Prostate gland (tissue), 2 donors: ENCODE measurements at regions not wholly inside any gene's neighbourhood (a gene's known extent, or its start where the extent isn't known, plus 50 kb on each side); places are given as distances from the start of the nearest gene placed in this dataset.

ENCODE experiments used
- DNase-seq: peaks from one replicate; pipeline ENCODE4 v3.0.0-alpha.2; 2019; ENCODE audit warnings: low spot score
- H3K27ac ChIP-seq, 2 donors: fragments of 200-600 bp; sonication (generic); 2 replicates each; pipeline ENCODE4 v1.5.1; 2017 to 2019
- H3K27me3 ChIP-seq: fragments of 200-600 bp; sonication (generic); replicated peaks from 2 replicates; pipeline ENCODE4 v1.5.1; 2019; ENCODE audit not compliant: insufficient read depth
- H3K36me3 ChIP-seq, 2 donors: fragments of 200-600 bp; sonication (generic); 1 replicate in 1 of 2; 2 replicates in 1 of 2; pipeline versions ENCODE4 v1.5.1 to v1.8.1; 2017 to 2019
- H3K4me1 ChIP-seq: fragments of 200-600 bp; sonication (generic); replicated peaks from 2 replicates; pipeline ENCODE4 v1.5.1; 2019
- H3K4me3 ChIP-seq, 2 donors: fragments of 200-600 bp; sonication (generic); 2 replicates each; pipeline ENCODE4 v1.5.1; 2017 to 2019
- H3K9me3 ChIP-seq: fragments of 200-600 bp; sonication (generic); 2 replicates; pipeline ENCODE4 v1.5.1; 2017
- POLR2A ChIP-seq: fragments of 450-650 bp; IDR thresholded peaks from one replicate; pipeline ENCODE4 v1.6.1; 2016; ENCODE audit warnings: antibody characterized with exemption, mild to moderate bottlenecking
- POLR2AphosphoS5 ChIP-seq: sonication (generic); formaldehyde crosslinking; IDR thresholded peaks from one replicate; pipeline ENCODE4 v1.6.1; 2017; ENCODE audit warnings: antibody characterized with exemption
- WGBS: methylation state at CpG from one replicate; pipeline ENCODE4 v1.1.5; 2018; 5-methylcytosine and 5-hydroxymethylcytosine counted together
- intact Hi-C: fragments of 100-400 bp; cut with DNase I; formaldehyde crosslinking; loops from one replicate; pipeline ENCODE4 v1.14.2; 2022
- TF ChIP-seq, protein P1 (sequence below), 4 experiments: fragments of 200-600 bp in 2 of 4; fragments of 450-650 bp in 2 of 4; sonication (generic) in 2 of 4; IDR thresholded peaks; 1 replicate in 3 of 4; 2 replicates in 1 of 4; pipeline ENCODE4 v1.5.1; 2016 to 2019; ENCODE audit warnings: antibody characterized with exemption in 4 of 4, mild to moderate bottlenecking in 2 of 4, moderate library complexity in 2 of 4

DNA sequence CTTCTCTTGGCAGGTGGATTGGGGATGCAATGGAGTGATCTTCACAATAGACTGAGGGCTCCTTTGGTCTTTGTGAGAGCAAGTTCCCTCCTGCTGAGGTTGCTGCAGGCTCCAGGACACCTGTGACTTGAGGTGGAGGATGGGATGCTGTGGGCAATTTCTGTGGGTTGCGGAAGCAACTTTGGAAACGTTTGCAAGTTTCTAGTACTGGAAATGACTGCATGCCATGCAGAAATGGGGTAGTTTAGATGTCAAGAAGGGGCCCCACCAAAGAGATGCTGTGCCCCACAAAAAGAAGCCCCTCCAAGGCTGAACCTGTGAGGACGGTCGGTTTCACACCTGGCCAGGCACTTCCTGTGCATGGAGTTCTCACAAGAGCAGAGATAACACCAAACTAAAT, 80.4 kb upstream of the XCR1 start:
- Histone ChIP-seq H3K27ac (no peak overlapping the region), H3K9me3 (no peaks in the 10 kb centered on the region), H3K36me3 (no peaks in the 10 kb centered on the region), H3K27me3 (no peaks in the 10 kb centered on the region), H3K4me3 (no peak overlapping the region), H3K4me1 (peaks cover 4% of the 10 kb centered on the region)
- TF ChIP-seq, protein P1, sequence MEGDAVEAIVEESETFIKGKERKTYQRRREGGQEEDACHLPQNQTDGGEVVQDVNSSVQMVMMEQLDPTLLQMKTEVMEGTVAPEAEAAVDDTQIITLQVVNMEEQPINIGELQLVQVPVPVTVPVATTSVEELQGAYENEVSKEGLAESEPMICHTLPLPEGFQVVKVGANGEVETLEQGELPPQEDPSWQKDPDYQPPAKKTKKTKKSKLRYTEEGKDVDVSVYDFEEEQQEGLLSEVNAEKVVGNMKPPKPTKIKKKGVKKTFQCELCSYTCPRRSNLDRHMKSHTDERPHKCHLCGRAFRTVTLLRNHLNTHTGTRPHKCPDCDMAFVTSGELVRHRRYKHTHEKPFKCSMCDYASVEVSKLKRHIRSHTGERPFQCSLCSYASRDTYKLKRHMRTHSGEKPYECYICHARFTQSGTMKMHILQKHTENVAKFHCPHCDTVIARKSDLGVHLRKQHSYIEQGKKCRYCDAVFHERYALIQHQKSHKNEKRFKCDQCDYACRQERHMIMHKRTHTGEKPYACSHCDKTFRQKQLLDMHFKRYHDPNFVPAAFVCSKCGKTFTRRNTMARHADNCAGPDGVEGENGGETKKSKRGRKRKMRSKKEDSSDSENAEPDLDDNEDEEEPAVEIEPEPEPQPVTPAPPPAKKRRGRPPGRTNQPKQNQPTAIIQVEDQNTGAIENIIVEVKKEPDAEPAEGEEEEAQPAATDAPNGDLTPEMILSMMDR (IDR thresholded peaks at IDR 0.05) = no peak
- no peak for TF ChIP-seq POLR2A
- TF ChIP-seq POLR2AphosphoS5 = no peak
- intact Hi-C loops = no loop called here
- DNase-seq = no peak
- 61% methylated on average over 4 of the region's 4 CpGs for WGBS

DNA sequence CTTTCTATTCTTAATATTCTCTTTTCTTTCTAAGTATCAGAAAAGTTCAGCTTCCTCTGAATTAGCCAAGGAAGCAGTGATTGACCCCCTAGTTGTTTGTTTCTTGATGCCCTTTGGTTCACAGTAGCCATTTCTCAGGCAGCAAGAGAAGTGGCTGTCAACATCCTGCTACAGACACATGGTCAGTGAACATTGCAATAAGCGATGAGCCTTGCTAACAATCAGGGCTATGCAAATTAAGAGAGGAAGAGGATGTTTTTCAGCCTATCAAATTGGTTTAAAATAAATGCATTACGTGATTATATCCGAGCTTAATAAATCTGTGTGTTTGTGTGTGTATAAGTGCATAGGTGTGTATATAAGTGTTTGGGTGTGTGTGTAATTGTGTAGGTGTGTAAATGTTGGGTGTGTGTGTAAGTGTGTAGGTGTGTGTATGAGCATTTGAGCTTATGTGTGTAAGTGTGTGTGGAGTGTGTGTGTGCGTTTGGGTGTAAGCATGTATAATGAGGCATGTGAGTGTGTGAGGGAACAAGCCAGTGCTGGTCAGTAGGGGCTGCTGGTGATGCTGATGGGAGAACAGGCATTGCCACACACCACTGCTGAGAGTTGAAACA, 78.1 kb upstream of the XCR1 start:
- H3K4me3 ChIP-seq = no peak overlapping the region
- 85% methylated on average over 4 of the region's 4 CpGs for WGBS
- H3K9me3 ChIP-seq = no peaks in the 10 kb centered on the region
- H3K27ac ChIP-seq = no peak overlapping the region
- TF ChIP-seq, protein P1 (IDR thresholded peaks at IDR 0.05) = no peak
- H3K27me3 ChIP-seq = no peaks in the 10 kb centered on the region
- DNase-seq = no peak
- H3K36me3 ChIP-seq = no peaks in the 10 kb centered on the region
- intact Hi-C loops = no loop called here
- peaks cover 4% of the 10 kb centered on the region for H3K4me1 ChIP-seq

DNA sequence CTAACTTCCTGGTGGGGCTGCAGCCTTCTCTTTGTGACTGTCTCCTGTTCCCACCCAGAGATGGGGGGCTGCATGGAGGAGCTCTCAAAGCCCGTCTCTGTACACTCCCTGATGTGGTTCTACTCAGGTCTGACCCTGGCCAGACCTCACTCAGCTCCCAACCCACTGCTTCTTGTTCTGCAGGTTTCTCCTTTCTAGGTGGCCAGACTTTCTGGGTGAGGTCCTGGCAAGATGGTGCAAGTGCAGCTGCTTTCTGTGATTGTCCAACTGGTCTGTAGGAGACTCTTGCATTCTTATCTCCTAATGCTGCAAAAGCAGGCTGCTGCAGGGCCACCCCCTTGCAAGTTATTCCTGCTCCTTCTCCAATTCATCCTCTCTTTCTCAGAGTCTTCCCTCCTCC, 77.4 kb upstream of the XCR1 start:
- Histone ChIP-seq H3K4me3 (no peak overlapping the region), H3K9me3 (no peaks in the 10 kb centered on the region), H3K27ac (no peak overlapping the region), H3K36me3 (no peaks in the 10 kb centered on the region), H3K4me1 (peaks cover 4% of the 10 kb centered on the region), H3K27me3 (no peaks in the 10 kb centered on the region)
- 50% methylated on average over 1 of the region's 1 CpG for WGBS
- TF ChIP-seq POLR2AphosphoS5 (no peak), POLR2A (no peak)
- TF ChIP-seq, protein P1 (IDR thresholded peaks at IDR 0.05) = no peak
- no peak for DNase-seq
- intact Hi-C loops = no loop called here

DNA sequence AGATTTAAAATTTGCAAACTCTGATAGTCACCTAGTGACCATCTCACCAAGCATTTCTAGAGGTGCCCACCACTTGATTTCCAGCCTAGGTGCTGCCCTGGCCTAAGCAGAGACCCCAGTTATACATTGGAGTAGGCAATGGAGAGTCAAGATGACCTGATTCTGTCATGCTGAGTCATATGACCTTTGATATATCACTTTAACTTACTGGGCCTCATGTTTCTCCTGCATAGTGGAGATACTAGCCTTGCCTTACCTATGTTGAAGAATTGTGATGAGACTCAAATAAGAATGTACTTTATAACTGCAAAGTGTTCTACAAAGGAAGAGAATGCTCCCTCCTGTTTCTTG, 75.5 kb upstream of the XCR1 start:
- Histone ChIP-seq H3K36me3 (no peaks in the 10 kb centered on the region), H3K9me3 (no peaks in the 10 kb centered on the region), H3K4me3 (no peak overlapping the region), H3K27me3 (no peaks in the 10 kb centered on the region), H3K4me1 (no peaks in the 10 kb centered on the region), H3K27ac (no peak overlapping the region)
- TF ChIP-seq, protein P1 (IDR thresholded peaks at IDR 0.05) = no peak
- TF ChIP-seq POLR2A = no peak
- TF ChIP-seq POLR2AphosphoS5 = no peak
- intact Hi-C loops = no loop called here
- DNase-seq = no peak

DNA sequence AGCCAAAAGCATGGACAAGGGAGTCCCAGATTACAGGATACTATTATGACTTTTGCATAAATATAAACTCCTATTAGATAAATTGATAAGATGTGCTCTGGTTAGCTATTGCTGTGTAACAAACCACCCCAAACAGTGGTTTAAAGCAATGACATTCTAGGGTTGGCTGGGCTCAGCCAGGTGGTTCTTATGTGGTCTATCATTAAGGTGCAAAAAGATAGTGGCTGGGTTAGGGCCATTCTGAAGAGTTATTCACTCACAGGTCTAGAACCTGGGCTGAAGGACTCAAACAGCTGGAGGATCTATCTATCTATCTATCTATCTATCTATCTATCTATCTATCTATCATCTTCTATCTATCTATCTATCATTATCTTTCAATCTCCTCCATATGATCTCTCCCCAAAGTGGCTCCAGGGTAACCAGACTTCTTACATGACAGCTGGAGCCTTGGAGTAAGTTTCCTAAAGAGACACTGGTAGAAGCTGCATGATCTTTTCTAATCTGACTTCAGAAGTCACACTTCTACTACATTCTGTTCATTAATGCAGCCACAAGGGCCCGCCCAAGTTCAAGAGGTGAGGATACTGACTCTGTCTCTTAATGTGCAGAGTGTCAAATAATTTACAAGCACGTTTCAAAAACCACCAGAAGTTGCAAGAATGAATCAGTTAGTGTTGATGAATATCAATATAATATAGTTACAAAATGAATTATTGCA, 74.9 kb upstream of the XCR1 start:
- TF ChIP-seq, protein P1 (IDR thresholded peaks at IDR 0.05) = no peak
- TF ChIP-seq POLR2AphosphoS5 (no peak), POLR2A (no peak)
- WGBS = 48% methylated on average over 2 of the region's 2 CpGs
- no peaks in the 10 kb centered on the region for H3K36me3 ChIP-seq
- no peaks in the 10 kb centered on the region for H3K4me1 ChIP-seq
- no peak for DNase-seq
- H3K9me3 ChIP-seq = no peaks in the 10 kb centered on the region
- H3K27ac ChIP-seq = no peak overlapping the region
- H3K4me3 ChIP-seq = no peak overlapping the region
- intact Hi-C loops = no loop called here
- H3K27me3 ChIP-seq = no peaks in the 10 kb centered on the region
